MM.1S (cell line): ENCODE measurements at regions not wholly inside any gene's neighbourhood (a gene's known extent, or its start where the extent isn't known, plus 50 kb on each side); places are given as distances from the start of the nearest gene placed in this dataset.

Experiments
- CTCF ChIP-seq: fragments of 300-600 bp; sonication (generic); IDR thresholded peaks from 2 replicates; pipeline ENCODE4 v1.5.1; 2016; ENCODE audit warnings: antibody characterized with exemption, low read length, mixed read lengths
- EZH2 ChIP-seq: fragments of 300-600 bp; sonication (generic); optimal IDR thresholded peaks from 2 replicates; pipeline ENCODE3; 2017; ENCODE audit warnings: low read depth, mild to moderate bottlenecking, antibody characterized with exemption, low read length, mixed read lengths
- EZH2phosphoT487 ChIP-seq: fragments of 300-600 bp; sonication (generic); IDR thresholded peaks from 2 replicates; pipeline ENCODE4 v1.6.1; 2018; ENCODE audit warnings: antibody characterized with exemption, low read length

GRCh38 chr2:209348433-209348832 lies 75.4 kb upstream of the MAP2 start:
- TF ChIP-seq CTCF (no peak), EZH2 (no peak), EZH2phosphoT487 (no peak)
